Renal cortical epithelial cell (primary cell): ENCODE measurements at regions not wholly inside any gene's neighbourhood (a gene's known extent, or its start where the extent isn't known, plus 50 kb on each side); places are given as distances from the start of the nearest gene placed in this dataset.

Experiments used
- DNase-seq: peaks from one replicate; pipeline ENCODE4 v3.0.0-alpha.2; 2011; ENCODE audit warnings: low read depth

- no peak for DNase-seq
These were observed 224.4 kb upstream of the GALNT17 start for GRCh38 chr7:70907259-70908247.

- DNase-seq: no peak
These were observed 218.0 kb upstream of the GALNT17 start for GRCh38 chr7:70913924-70914323.

DNA sequence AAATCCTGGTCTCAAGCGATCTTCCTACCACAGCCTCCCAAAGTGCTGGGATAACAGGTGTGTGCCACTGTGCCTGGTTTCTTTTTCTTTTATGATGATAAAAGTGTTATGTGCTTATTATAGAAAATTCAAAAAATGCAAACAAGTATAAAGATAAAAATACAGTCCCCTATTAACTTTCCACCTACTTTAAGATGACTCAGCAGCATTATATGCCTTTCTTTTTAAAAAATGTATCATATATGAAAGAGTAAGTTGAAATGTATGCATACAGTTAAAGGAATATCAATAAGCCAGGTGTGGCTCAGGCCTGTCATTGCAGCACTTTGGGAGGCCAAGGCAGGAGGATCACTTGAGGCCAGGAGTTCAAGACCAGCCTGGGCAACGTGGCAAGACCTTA lies 216.9 kb upstream of the GALNT17 start:
- no peak for DNase-seq

GRCh38 chr7:70919481-70920073 lies 212.4 kb upstream of the GALNT17 start:
- DNase-seq: no peak

- no peak for DNase-seq
These were observed 211.1 kb upstream of the GALNT17 start for GRCh38 chr7:70920876-70921275.

- DNase-seq: no peak
These were observed 208.6 kb upstream of the GALNT17 start for GRCh38 chr7:70923181-70923845.

- DNase-seq: no peak
These were observed 206.4 kb upstream of the GALNT17 start for GRCh38 chr7:70925411-70926115.

- DNase-seq: no peak
These were observed 205.3 kb upstream of the GALNT17 start for GRCh38 chr7:70926666-70927065.

DNA sequence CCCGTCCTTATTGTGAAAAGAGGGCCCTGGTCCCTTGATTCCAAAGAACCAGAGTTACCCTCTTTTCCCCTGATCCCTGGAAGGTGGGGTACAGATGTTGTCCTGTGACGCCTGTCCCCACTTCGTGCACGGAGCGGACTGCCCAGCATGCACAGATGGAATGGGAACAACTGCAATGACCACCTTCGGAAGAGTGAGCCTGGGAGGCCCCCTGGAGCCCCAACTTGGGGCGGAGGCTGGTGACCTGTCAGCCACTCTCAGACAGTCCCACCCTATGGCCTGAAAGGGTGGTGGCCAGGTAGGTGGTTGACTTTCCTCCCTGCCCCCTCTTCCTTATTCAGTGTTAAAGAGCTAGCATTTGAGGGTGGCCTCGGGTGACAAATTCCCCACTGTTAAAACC lies 196.6 kb upstream of the GALNT17 start:
- no peak for DNase-seq

GRCh38 chr7:70935854-70936253 lies 196.1 kb upstream of the GALNT17 start:
- DNase-seq: no peak

DNA sequence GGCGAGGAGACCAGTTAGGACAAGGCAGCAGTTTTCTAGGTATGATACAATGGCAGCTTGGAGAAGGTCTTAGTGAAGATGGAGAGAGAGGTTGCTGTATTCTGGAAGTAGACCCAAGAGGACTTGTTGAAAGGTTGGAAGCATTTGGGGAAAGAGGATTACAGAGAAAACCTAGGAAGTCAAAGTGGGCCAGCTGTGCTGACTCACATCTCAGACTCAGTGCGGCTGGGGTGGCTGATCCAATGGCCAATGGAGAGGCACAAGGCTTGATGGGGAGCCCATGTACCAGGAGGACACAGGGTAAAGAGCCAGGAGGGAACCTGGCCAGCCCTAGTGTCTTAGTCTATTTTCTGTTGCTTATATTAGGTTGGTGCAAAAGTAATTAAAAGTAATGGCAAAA lies 194.5 kb upstream of the GALNT17 start:
- no peak for DNase-seq

DNA sequence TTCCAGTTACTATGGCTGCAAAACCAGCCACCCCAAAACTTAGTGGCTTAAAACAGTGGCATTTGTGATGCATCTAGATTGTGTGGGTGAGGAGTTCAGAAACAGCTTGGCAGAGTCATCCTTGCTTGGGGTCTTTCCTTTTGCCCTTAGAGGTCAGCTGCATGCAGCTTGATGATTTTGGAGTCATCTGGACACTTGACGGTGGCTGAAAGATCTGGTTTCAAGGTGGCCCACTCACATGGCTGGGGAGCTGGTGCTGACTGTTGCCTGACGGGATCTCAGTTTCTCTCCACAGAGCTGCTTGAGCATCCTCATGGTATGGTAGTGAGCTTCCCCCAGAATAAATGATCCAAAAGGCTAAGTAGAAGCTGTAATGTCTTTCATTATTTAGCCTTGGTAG lies 191.3 kb upstream of the GALNT17 start:
- DNase-seq: no peak

GRCh38 chr7:70942791-70943190 lies 189.2 kb upstream of the GALNT17 start:
- DNase-seq: no peak

- no peak for DNase-seq
These were observed 187.4 kb upstream of the GALNT17 start for GRCh38 chr7:70944516-70944915.

DNA sequence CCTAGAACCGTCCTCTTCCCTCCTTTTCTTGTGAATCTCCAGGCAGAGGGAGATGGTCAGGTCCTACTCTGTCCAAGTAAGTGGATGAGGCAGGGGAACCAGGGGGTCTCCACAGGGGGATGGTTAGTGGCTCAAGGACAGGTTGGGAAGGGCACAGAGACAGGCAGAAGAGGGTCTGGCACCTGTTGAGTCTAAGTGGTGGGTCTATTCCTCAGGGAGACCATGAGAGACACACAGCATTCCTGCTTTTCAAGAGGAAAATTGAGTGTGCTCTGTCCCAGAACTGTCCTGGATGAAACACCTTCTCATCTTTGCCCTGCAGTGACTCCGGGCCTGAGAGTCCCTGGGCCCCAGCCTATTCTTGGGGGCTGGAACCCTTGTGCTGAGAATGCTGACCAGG lies 184.8 kb upstream of the GALNT17 start:
- no peak for DNase-seq

- no peak for DNase-seq
These were observed 182.1 kb upstream of the GALNT17 start for GRCh38 chr7:70949862-70950261.

DNA sequence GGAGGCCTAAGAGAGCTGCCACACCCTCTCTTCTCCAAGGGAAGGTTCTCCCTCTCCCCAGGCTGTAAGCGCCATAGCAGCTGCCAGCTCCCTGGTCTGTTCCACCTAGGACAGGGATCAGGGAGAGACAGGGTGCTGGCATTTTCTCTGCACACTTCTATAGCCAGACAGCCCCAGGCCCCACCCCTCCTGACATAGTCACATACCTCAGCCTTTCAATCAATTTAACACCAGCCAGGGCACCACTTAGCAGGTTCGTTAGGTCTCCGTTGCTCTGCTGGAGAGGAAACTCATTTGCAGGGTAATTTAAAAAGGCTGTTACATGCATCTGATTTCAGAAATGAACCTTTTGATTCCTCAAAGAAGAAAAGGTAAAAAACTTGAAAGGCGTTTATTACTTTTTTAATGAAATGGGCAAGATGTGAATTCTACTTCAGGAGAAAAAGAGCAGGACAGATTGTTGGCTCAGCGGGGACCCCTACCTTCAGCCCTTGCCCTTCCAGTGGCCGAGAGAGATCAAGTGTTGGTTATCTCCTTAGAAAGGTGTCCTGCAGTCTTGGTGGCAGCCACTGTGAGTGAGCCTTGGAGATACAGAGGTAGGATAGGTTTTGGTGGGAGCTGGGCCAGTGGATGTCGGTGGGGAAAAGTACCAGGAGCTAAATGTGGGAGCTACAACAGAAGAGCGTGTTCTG lies 180.5 kb upstream of the GALNT17 start:
- no peak for DNase-seq

DNA sequence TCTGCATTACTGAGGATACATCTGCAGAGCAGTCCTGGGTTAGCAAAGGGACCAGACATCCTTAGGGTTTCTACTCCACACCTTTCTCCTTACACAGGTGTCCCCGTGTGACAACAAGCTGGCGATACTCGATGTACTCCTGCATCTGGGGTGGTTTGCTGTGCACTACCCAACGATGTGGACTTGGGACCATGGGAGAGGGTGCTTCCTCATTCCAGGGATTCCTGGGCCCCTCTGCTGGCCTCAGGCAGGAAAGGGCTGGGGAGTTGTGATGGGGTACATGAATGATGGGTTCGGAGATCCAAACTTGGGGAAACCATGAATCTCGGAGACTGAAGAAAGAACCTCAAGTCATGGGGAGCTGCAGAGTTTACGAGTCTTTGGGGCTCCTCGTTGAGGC lies 179.6 kb upstream of the GALNT17 start:
- no peak for DNase-seq

DNA sequence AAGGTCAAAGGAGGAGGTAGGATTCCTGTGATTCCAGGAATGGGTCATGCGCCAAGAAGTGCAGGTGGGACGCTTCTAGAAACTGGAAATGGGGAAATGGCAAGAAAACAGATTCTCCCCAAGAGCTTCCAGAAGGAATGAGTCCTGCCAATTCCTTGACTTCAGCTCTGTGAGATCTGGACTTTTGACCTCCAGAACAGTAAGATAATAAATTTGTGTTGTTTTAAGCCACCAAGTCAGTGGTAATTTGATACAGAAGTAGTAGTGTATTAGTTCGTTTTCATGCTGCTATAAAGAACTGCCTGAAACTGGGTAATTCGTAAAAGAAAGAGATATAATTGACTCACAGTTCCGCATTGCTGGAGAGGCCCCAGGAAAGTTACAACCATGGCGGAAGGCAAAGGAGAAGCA lies 178.6 kb upstream of the GALNT17 start:
- no peak for DNase-seq

GRCh38 chr7:70953796-70954195 lies 178.1 kb upstream of the GALNT17 start:
- DNase-seq: no peak

GRCh38 chr7:70972693-70973092 lies 159.3 kb upstream of the GALNT17 start:
- DNase-seq: no peak

GRCh38 chr7:70975754-70976153 lies 156.2 kb upstream of the GALNT17 start:
- DNase-seq: no peak
